GM23248 (cell line): ENCODE measurements at regions not wholly inside any gene's neighbourhood (a gene's known extent, or its start where the extent isn't known, plus 50 kb on each side); places are given as distances from the start of the nearest gene placed in this dataset.
"Not testable (repeated sequence)": the region's sequence is repeated elsewhere in the genome, so short reads cannot be mapped to it uniquely, and the experiment has no call there.

ENCODE experiments used
- DNase-seq: peaks from one replicate; pipeline ENCODE4 v3.0.0-alpha.2; 2015
- H2AFZ ChIP-seq: fragments of 200-600 bp; sonication (generic); 2 replicates; pipeline ENCODE4 v1.6.1; 2016; ENCODE audit warnings: antibody characterized with exemption
- H3F3A ChIP-seq: fragments of 200-600 bp; sonication (generic); 2 replicates; pipeline ENCODE4 v1.6.1; 2016; ENCODE audit warnings: mild to moderate bottlenecking, antibody characterized with exemption, mixed run types; ENCODE audit not compliant: insufficient read depth
- H3K27ac ChIP-seq: fragments of 200-600 bp; sonication (generic); 2 replicates; pipeline ENCODE4 v1.5.1; 2016; ENCODE audit warnings: mild to moderate bottlenecking
- H3K27me3 ChIP-seq: fragments of 200-600 bp; sonication (generic); replicated peaks from 2 replicates; pipeline ENCODE4 v1.6.1; 2016; ENCODE audit warnings: mild to moderate bottlenecking; ENCODE audit not compliant: insufficient read depth
- H3K36me3 ChIP-seq: fragments of 200-600 bp; sonication (generic); 2 replicates; pipeline ENCODE4 v1.6.1; 2016; ENCODE audit warnings: low read depth, mild to moderate bottlenecking
- H3K4me1 ChIP-seq: fragments of 200-600 bp; sonication (generic); 2 replicates; pipeline ENCODE4 v1.6.1; 2016; ENCODE audit warnings: mild to moderate bottlenecking; ENCODE audit not compliant: insufficient read depth
- H3K4me2 ChIP-seq: fragments of 200-600 bp; sonication (generic); one replicate; pipeline ENCODE4 v1.6.1; 2016; ENCODE audit warnings: mild to moderate bottlenecking; ENCODE audit not compliant: unreplicated experiment
- H3K4me3 ChIP-seq: fragments of 200-600 bp; sonication (generic); 2 replicates; pipeline ENCODE4 v1.5.1; 2016; ENCODE audit warnings: mild to moderate bottlenecking
- H3K79me2 ChIP-seq: fragments of 200-600 bp; sonication (generic); 2 replicates; pipeline ENCODE4 v1.6.1; 2016; ENCODE audit warnings: mild to moderate bottlenecking; ENCODE audit not compliant: insufficient read depth
- H3K9ac ChIP-seq: fragments of 200-600 bp; sonication (generic); 2 replicates; pipeline ENCODE4 v1.6.1; 2016; ENCODE audit warnings: mild to moderate bottlenecking
- H3K9me2 ChIP-seq: fragments of 200-600 bp; sonication (generic); 2 replicates; pipeline ENCODE4 v1.6.1; 2016; ENCODE audit warnings: mixed run types, mild to moderate bottlenecking, moderate library complexity; ENCODE audit not compliant: insufficient read depth
- H3K9me3 ChIP-seq: fragments of 200-600 bp; sonication (generic); one replicate; pipeline ENCODE4 v1.6.1; 2017; ENCODE audit warnings: low read depth
- H4K20me1 ChIP-seq: fragments of 200-600 bp; sonication (generic); 2 replicates; pipeline ENCODE4 v1.6.0; 2016; ENCODE audit not compliant: insufficient read depth
- EZH2 ChIP-seq: fragments of 200-600 bp; sonication (generic); IDR thresholded peaks from 2 replicates; pipeline ENCODE4 v1.6.1; 2018; ENCODE audit warnings: antibody characterized with exemption, mild to moderate bottlenecking; ENCODE audit not compliant: insufficient read depth, poor library complexity, severe bottlenecking
- EZH2phosphoT487 ChIP-seq: fragments of 200-600 bp; sonication (generic); IDR thresholded peaks from 2 replicates; pipeline ENCODE4 v1.6.1; 2018; ENCODE audit warnings: antibody characterized with exemption, moderate library complexity, mild to moderate bottlenecking, low read depth; ENCODE audit not compliant: insufficient read depth
- WGBS, 2 experiments: methylation state at CpG; one replicate each; pipeline ENCODE4 v1.1.6; 2015 to 2017; ENCODE audit warnings: low lambda C conversion rate in 2 of 2, low coverage in 1 of 2; ENCODE audit errors: missing lambda C conversion rate in 2 of 2; 5-methylcytosine and 5-hydroxymethylcytosine counted together
- in situ Hi-C: fragments of 300-500 bp; cut with MboI; formaldehyde crosslinking; loops from 2 replicates; pipeline ENCODE4 v1.15.0; 2020

DNA sequence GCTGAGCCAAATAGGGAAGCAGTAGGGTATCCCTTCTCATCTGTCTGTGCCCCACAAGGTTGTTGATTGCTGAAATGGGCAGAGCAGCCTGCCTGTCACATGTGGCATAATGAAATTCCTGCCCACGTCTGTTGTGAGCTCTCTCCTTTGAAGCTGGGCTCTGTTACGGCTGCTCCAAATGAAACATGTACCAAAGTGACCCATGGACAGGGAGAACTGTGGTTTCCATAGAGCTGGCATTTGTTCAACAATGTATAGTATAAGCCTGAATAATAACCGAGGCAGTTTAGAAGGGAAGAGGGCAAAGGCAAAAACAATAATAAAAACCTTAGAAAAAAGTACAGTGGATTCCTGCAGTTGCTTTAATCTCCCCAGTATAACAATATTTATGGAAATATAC, 149.7 kb downstream of the LYPLAL1 start:
- 87 to 88% methylated on average over 3 of the region's 3 CpGs for WGBS, 2 experiments
- Histone ChIP-seq H3K27ac (no peak overlapping the region), H3F3A (peaks cover 20% of the 10 kb centered on the region), H3K4me2 (no peak overlapping the region), H3K79me2 (no peaks in the 10 kb centered on the region), H2AFZ (no peak overlapping the region), H3K9ac (no peak overlapping the region), H3K27me3 (peaks cover 59% of the 10 kb centered on the region), H3K4me1 (peaks cover 19% of the 10 kb centered on the region), H3K9me2 (no peaks in the 10 kb centered on the region), H3K4me3 (no peak overlapping the region), H3K36me3 (no peaks in the 10 kb centered on the region), H3K9me3 (no peaks in the 10 kb centered on the region), H4K20me1 (no peaks in the 10 kb centered on the region)
- in situ Hi-C loops, result no loop called here
- no peak for TF ChIP-seq EZH2phosphoT487
- no peak for TF ChIP-seq EZH2
- no peak for DNase-seq

- Histone ChIP-seq H3K27ac (no peak overlapping the region), H3F3A (peaks cover 20% of the 10 kb centered on the region), H3K79me2 (no peaks in the 10 kb centered on the region), H3K36me3 (no peaks in the 10 kb centered on the region), H2AFZ (no peak overlapping the region), H3K9me2 (no peaks in the 10 kb centered on the region), H3K27me3 (peaks cover 56% of the 10 kb centered on the region), H4K20me1 (no peaks in the 10 kb centered on the region), H3K9ac (no peak overlapping the region), H3K4me1 (peaks cover 19% of the 10 kb centered on the region), H3K4me3 (no peak overlapping the region), H3K9me3 (no peaks in the 10 kb centered on the region), H3K4me2 (no peak overlapping the region)
- 91 to 93% methylated on average over 3 of the region's 3 CpGs for WGBS, 2 experiments
- no peak for DNase-seq
- in situ Hi-C loops, result no loop called here
- TF ChIP-seq EZH2 (no peak), EZH2phosphoT487 (no peak)
Observed at GRCh38 chr1:219322766-219323165, 149.1 kb downstream of the LYPLAL1 start.

GRCh38 chr1:219320563-219320962, 146.9 kb downstream of the LYPLAL1 start:
- in situ Hi-C loops, result not testable (repeated sequence)
- 84 to 86% methylated on average over 5 of the region's 5 CpGs for WGBS, 2 experiments
- H3K4me1 ChIP-seq, result peaks cover 16% of the 10 kb centered on the region

GRCh38 chr1:219318826-219319225, 145.1 kb downstream of the LYPLAL1 start:
- Histone ChIP-seq H3K27me3 (peaks cover 42% of the 10 kb centered on the region), H2AFZ (no peak overlapping the region), H3K4me1 (0 out of 2 replicates have a peak, but pooled peaks cover under 1% of the 10 kb centered on the region), H3K36me3 (peaks cover 6% of the 10 kb centered on the region; the same call in 1 of the 2 replicates), H3K9me2 (no peaks in the 10 kb centered on the region), H3K79me2 (no peaks in the 10 kb centered on the region), H3F3A (peaks cover 1% of the 10 kb centered on the region), H3K27ac (no peak overlapping the region), H3K4me2 (no peak overlapping the region), H3K4me3 (no peak overlapping the region), H3K9me3 (no peaks in the 10 kb centered on the region), H4K20me1 (no peaks in the 10 kb centered on the region), H3K9ac (no peak overlapping the region)
- 90 to 95% methylated on average over 4 of the region's 4 CpGs for WGBS, 2 experiments
- in situ Hi-C loops, result no loop called here
- DNase-seq, result no peak
- no peak for TF ChIP-seq EZH2
- TF ChIP-seq EZH2phosphoT487, result no peak

More at GRCh38 chr1:219320563-219320962, 146.9 kb downstream of the LYPLAL1 start:
- H2AFZ ChIP-seq, H3K4me3 ChIP-seq, H3K9ac ChIP-seq, H3K27ac ChIP-seq, H3K36me3 ChIP-seq, DNase-seq, H3K9me3 ChIP-seq, H3K9me2 ChIP-seq, H3K4me2 ChIP-seq, H4K20me1 ChIP-seq, H3K79me2 ChIP-seq: not testable (repeated sequence)
- Histone ChIP-seq H3F3A (peaks cover 17% of the 10 kb centered on the region), H3K27me3 (peaks cover 42% of the 10 kb centered on the region)

DNA sequence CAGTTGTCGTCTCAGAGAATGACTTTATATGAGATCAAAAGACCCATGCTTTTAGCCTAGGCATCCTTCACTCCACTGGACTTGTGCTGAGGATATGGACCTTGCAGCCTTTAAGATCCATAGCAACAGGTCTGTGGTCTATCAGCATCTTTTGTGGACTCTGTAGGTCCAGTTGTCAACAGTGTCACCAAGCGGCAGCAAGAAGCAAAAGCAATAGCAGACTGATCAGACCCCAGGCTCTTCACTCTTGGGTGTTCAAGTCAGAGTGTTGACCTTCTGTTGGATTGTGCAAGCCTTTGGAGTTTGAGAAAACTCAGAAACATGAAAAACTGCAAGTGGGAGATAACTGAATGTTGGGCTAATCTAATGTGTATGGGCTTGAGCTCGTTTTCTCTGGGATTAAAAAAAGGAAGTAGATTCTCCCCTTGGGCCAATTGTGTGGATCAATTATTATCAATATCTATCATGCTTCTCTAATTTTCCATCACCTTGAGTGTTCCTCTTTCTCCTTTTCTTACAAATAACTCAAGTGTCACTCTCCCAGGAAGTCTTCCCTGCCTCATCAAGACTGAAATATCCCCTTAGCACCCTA, 144.2 kb downstream of the LYPLAL1 start:
- no peaks in the 10 kb centered on the region for H3F3A ChIP-seq
- H3K27me3 ChIP-seq, result peaks cover 36% of the 10 kb centered on the region
- H3K4me1 ChIP-seq, result peaks cover 3% of the 10 kb centered on the region; the same call in 1 of the 2 replicates
- no peaks in the 10 kb centered on the region for H3K79me2 ChIP-seq
- no peak overlapping the region for H3K27ac ChIP-seq
- H3K4me2 ChIP-seq, result no peak overlapping the region
- peaks cover 6% of the 10 kb centered on the region; the same call in 1 of the 2 replicates for H3K36me3 ChIP-seq
- in situ Hi-C loops, result no loop called here
- whole genome bisulfite sequencing, 2 experiments, result 87 to 91% methylated on average over 3 of the region's 3 CpGs
- H2AFZ ChIP-seq, result no peak overlapping the region
- H4K20me1 ChIP-seq, result no peaks in the 10 kb centered on the region
- no peak overlapping the region for H3K9ac ChIP-seq
- no peaks in the 10 kb centered on the region for H3K9me2 ChIP-seq
- H3K9me3 ChIP-seq, result no peaks in the 10 kb centered on the region
- no peak overlapping the region for H3K4me3 ChIP-seq
- TF ChIP-seq EZH2, result no peak
- TF ChIP-seq EZH2phosphoT487, result no peak
- DNase-seq, result no peak
